B cell (primary cell): ENCODE measurements at regions not wholly inside any gene's neighbourhood (a gene's known extent, or its start where the extent isn't known, plus 50 kb on each side); places are given as distances from the start of the nearest gene placed in this dataset.

Experiments used
- ATAC-seq: fragments of 200-7000 bp; cut with Tn5 transposase; one replicate; pipeline ENCODE4 v1.10.0; 2021; ENCODE audit warnings: low read depth, mild to moderate bottlenecking, moderate number of reproducible peaks, moderate library complexity
- CTCF ChIA-PET: fragments of 350-600 bp; sonication (Branson Sonifier 250); formaldehyde crosslinking; loops from one replicate; lab custom pipeline; 2021; ENCODE audit warnings: antibody characterized with exemption, inconsistent platforms; lab: Charles Lee
- POLR2A ChIA-PET: fragments of 350-600 bp; sonication (Branson Sonifier 250); formaldehyde crosslinking; loops from one replicate; lab custom pipeline; 2021; ENCODE audit warnings: antibody characterized with exemption; lab: Charles Lee
- DNase-seq: peaks from one replicate; pipeline ENCODE4 v3.0.0; 2013
- H2AFZ ChIP-seq: 2 replicates; pipeline ENCODE4 v1.6.1; 2012; ENCODE audit warnings: mild to moderate bottlenecking, low read depth, low read length; ENCODE audit not compliant: insufficient read depth, poor library complexity, severe bottlenecking
- H3K27ac ChIP-seq, 2 donors: 1 replicate in 1 of 2; 2 replicates in 1 of 2; pipeline ENCODE4 v1.5.1; 2012 to 2013; ENCODE audit warnings: low read length in 2 of 2, mild to moderate bottlenecking in 2 of 2, moderate library complexity in 1 of 2
- H3K27me3 ChIP-seq, 4 experiments: fragments of 200-600 bp in 1 of 4; sonication (generic) in 1 of 4; replicated peaks in 1 of 4; 1 replicate in 2 of 4; 2 replicates in 2 of 4; pipeline versions ENCODE4 v1.6.1 to v1.7.0; 2013 to 2016; ENCODE audit warnings: low read length in 3 of 4, mild to moderate bottlenecking in 2 of 4, mixed read lengths in 1 of 4, moderate library complexity in 1 of 4; ENCODE audit not compliant: insufficient read depth in 4 of 4, control insufficient read depth in 3 of 4; ENCODE audit errors: control extremely low read depth in 1 of 4
- H3K36me3 ChIP-seq, 2 experiments: replicated peaks in 1 of 2; 1 replicate in 1 of 2; 2 replicates in 1 of 2; pipeline versions ENCODE4 v1.6.1 to v1.7.1; 2013; ENCODE audit warnings: low read length in 1 of 2; ENCODE audit not compliant: insufficient read depth in 2 of 2, control insufficient read depth in 1 of 2; ENCODE audit errors: control extremely low read depth in 1 of 2, extremely low read depth in 1 of 2
- H3K4me1 ChIP-seq, 2 donors: fragments of 200-600 bp in 1 of 2; sonication (generic) in 1 of 2; 1 replicate in 1 of 2; 2 replicates in 1 of 2; pipeline versions ENCODE4 v1.5.1 to v1.6.1; 2013 to 2017; ENCODE audit warnings: low read length in 2 of 2; ENCODE audit not compliant: control insufficient read depth in 2 of 2, insufficient read depth in 2 of 2
- H3K4me2 ChIP-seq: replicated peaks from 2 replicates; pipeline ENCODE3; 2012; ENCODE audit warnings: mild to moderate bottlenecking, low read depth, low read length; ENCODE audit not compliant: poor library complexity, severe bottlenecking
- H3K4me3 ChIP-seq, 5 experiments: fragments of 200-600 bp in 1 of 5; sonication (generic) in 1 of 5; 1 replicate in 3 of 5; 2 replicates in 2 of 5; pipeline versions ENCODE4 v1.5.1 to v1.7.0; 2011 to 2016; ENCODE audit warnings: low read length in 4 of 5, mild to moderate bottlenecking in 4 of 5, low read depth in 2 of 5, control low read depth in 1 of 5, moderate library complexity in 1 of 5; ENCODE audit not compliant: insufficient read depth in 1 of 5; ENCODE audit errors: control extremely low read depth in 1 of 5, extremely low read depth in 1 of 5
- H3K79me2 ChIP-seq: fragments of 200-600 bp; sonication (generic); one replicate; pipeline ENCODE4 v1.6.0; 2016; ENCODE audit warnings: low read length; ENCODE audit not compliant: control insufficient read depth, insufficient read depth
- H3K9ac ChIP-seq: fragments of 200-600 bp; sonication (generic); 2 replicates; pipeline ENCODE4 v1.6.1; 2017; ENCODE audit warnings: mild to moderate bottlenecking, low read length, moderate library complexity
- H3K9me3 ChIP-seq, 3 donors: one replicate each; pipeline versions ENCODE4 v1.6.1 to v1.7.1; 2013; ENCODE audit warnings: low read length in 2 of 3; ENCODE audit not compliant: control insufficient read depth in 2 of 3, insufficient read depth in 1 of 3; ENCODE audit errors: control extremely low read depth in 1 of 3
- H4K20me1 ChIP-seq: 2 replicates; pipeline ENCODE4 v1.6.0; 2012; ENCODE audit warnings: mild to moderate bottlenecking, low read length; ENCODE audit not compliant: insufficient read depth, control insufficient read depth, poor library complexity, severe bottlenecking
- H3K27ac Mint-ChIP-seq: one replicate; pipeline ENCODE4 v1.8.0; 2021; ENCODE audit warnings: mixed read lengths
- H3K27me3 Mint-ChIP-seq: one replicate; pipeline ENCODE4 v1.8.0; 2021; ENCODE audit warnings: mixed read lengths
- H3K4me1 Mint-ChIP-seq: one replicate; pipeline ENCODE4 v1.8.0; 2021; ENCODE audit warnings: mixed read lengths
- H3K4me3 Mint-ChIP-seq: one replicate; pipeline ENCODE4 v1.8.0; 2021; ENCODE audit warnings: mixed read lengths
- H3K9me3 Mint-ChIP-seq: one replicate; pipeline ENCODE4 v1.8.0; 2022; ENCODE audit warnings: mixed read lengths; ENCODE audit not compliant: insufficient read depth
- EZH2 ChIP-seq: IDR thresholded peaks from 2 replicates; pipeline ENCODE4 v1.6.1; 2012; ENCODE audit warnings: borderline replicate concordance, low read depth, mild to moderate bottlenecking, moderate library complexity, low read length; ENCODE audit not compliant: insufficient read depth, poor library complexity, severe bottlenecking
- WGBS: methylation state at CpG from one replicate; pipeline ENCODE4 v1.1.5; 2013; ENCODE audit warnings: missing lambda C conversion rate; ENCODE audit not compliant: insufficient coverage; 5-methylcytosine and 5-hydroxymethylcytosine counted together
- intact Hi-C: fragments of 100-400 bp; cut with micrococcal nuclease; formaldehyde crosslinking; loops from one replicate; pipeline ENCODE4 v1.10.0; 2022
- TF ChIP-seq, protein P1 (sequence below): fragments of 200-600 bp; IDR thresholded peaks from one replicate; pipeline ENCODE4 v1.8.0; 2022; ENCODE audit warnings: antibody characterized with exemption, mild to moderate bottlenecking

DNA sequence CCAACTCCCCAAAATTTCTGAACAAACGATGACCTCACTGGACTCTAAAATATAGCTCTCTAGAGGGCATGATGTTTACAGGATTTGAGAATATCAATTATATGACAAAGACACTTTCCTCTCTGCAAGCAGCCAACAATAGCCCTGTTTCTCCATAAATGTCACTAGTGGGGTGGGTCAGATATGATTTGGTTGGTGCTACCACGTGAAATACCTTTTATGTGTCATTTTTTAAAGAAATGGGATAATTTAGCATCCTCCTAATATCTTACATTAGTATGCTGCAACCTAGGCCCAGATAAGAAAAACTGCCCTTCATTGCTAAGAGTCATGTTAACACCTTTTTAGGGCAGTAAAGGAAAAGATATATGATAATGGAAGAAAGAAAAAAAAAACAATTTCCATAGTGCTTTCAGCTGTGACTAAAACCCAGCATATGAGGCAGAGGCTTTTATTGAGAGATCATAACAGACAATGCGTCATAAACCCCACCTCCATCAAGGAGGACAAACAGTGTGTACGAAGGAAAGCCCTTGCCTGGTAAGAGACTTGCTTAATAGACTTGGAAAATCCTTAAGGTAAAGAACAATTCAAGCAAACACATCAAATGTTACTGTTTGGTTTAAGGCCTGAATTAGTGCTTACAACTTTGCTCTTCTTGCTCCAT, 372.4 kb upstream of the PAPPA start:
- no peak for DNase-seq
- 92% methylated on average over 2 of the region's 4 CpGs for WGBS
- POLR2A ChIA-PET, result no interaction called here

DNA sequence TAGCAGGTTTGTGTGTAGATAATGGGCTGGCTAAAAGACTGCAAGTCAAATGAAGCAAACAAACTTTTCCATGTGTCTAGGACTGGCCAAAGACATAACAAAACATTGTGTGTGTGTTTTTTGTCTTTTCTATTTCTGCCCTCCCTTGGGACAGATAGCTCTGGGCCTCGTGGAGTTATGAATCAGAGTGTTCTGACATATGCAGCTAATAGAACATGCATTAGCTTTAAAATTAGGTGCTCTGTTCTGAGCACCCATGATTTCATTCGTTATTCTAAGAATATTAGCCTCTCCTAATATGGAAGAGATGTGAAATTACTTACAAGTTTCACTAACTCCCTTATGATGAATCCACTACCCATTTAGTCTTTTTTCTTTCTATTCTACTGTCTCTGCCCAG, 367.3 kb upstream of the PAPPA start:
- H3K4me3 ChIP-seq, result no peak overlapping the region
- no peak overlapping the region for H3K9ac ChIP-seq
- H3K79me2 ChIP-seq, result no peaks in the 10 kb centered on the region
- TF ChIP-seq, protein P1, sequence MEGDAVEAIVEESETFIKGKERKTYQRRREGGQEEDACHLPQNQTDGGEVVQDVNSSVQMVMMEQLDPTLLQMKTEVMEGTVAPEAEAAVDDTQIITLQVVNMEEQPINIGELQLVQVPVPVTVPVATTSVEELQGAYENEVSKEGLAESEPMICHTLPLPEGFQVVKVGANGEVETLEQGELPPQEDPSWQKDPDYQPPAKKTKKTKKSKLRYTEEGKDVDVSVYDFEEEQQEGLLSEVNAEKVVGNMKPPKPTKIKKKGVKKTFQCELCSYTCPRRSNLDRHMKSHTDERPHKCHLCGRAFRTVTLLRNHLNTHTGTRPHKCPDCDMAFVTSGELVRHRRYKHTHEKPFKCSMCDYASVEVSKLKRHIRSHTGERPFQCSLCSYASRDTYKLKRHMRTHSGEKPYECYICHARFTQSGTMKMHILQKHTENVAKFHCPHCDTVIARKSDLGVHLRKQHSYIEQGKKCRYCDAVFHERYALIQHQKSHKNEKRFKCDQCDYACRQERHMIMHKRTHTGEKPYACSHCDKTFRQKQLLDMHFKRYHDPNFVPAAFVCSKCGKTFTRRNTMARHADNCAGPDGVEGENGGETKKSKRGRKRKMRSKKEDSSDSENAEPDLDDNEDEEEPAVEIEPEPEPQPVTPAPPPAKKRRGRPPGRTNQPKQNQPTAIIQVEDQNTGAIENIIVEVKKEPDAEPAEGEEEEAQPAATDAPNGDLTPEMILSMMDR, result no peak
- TF ChIP-seq EZH2, result no peak
- no peak overlapping the region for H2AFZ ChIP-seq
- ChIA-PET CTCF (no interaction called here), POLR2A (no interaction called here)
- H3K4me2 ChIP-seq, result no peak overlapping the region
- no CpG with 5 or more reads among the region's 2 CpGs for WGBS
- H3K27me3 ChIP-seq, result no peaks in the 10 kb centered on the region
- H3K36me3 ChIP-seq, result no peaks in the 10 kb centered on the region
- H4K20me1 ChIP-seq, result no peaks in the 10 kb centered on the region
- H3K27ac ChIP-seq, result no peak overlapping the region
- Mint-ChIP-seq H3K27me3 (no peaks in the 10 kb centered on the region), H3K27ac (no peak overlapping the region), H3K4me1 (no peaks in the 10 kb centered on the region), H3K9me3 (peaks cover 3% of the 10 kb centered on the region), H3K4me3 (no peak overlapping the region)
- intact Hi-C loops, result no loop called here
- no peak for DNase-seq
- H3K9me3 ChIP-seq, result no peaks in the 10 kb centered on the region
- ATAC-seq, result no peak
- no peaks in the 10 kb centered on the region for H3K4me1 ChIP-seq

More for the DNA sequence above, 372.4 kb upstream of the PAPPA start:
- H3K27ac ChIP-seq, result no peak overlapping the region
- no peaks in the 10 kb centered on the region for H4K20me1 ChIP-seq
- no peak overlapping the region for H3K9ac ChIP-seq
- no peaks in the 10 kb centered on the region for H3K36me3 ChIP-seq
- CTCF ChIA-PET, result no interaction called here
- H3K4me2 ChIP-seq, result no peak overlapping the region
- no peak overlapping the region for H3K27ac Mint-ChIP-seq
- H2AFZ ChIP-seq, result no peak overlapping the region
- H3K4me3 Mint-ChIP-seq, result no peak overlapping the region
- TF ChIP-seq, protein P1, result no peak
- TF ChIP-seq EZH2, result no peak
- no peaks in the 10 kb centered on the region for H3K79me2 ChIP-seq
- no peak for ATAC-seq
- no peaks in the 10 kb centered on the region for H3K27me3 ChIP-seq
- H3K4me1 ChIP-seq, result no peaks in the 10 kb centered on the region
- intact Hi-C loops, result no loop called here
- H3K4me1 Mint-ChIP-seq, result no peaks in the 10 kb centered on the region
- peaks cover 3% of the 10 kb centered on the region for H3K9me3 Mint-ChIP-seq
- H3K4me3 ChIP-seq, result no peak overlapping the region
- no peaks in the 10 kb centered on the region for H3K27me3 Mint-ChIP-seq
- H3K9me3 ChIP-seq, result no peaks in the 10 kb centered on the region
